Lower lobe of right lung (tissue), 2 donors: ENCODE measurements at regions not wholly inside any gene's neighbourhood (a gene's known extent, or its start where the extent isn't known, plus 50 kb on each side); places are given as distances from the start of the nearest gene placed in this dataset.
"Not testable (repeated sequence)": the region's sequence is repeated elsewhere in the genome, so short reads cannot be mapped to it uniquely, and the experiment has no call there.

ENCODE experiments used
- ATAC-seq, 2 donors: fragments of 200-7000 bp; cut with Tn5 transposase; one replicate each; pipeline ENCODE4 v1.9.1; 2020 to 2022; ENCODE audit warnings: mild to moderate bottlenecking in 2 of 2, moderate library complexity in 2 of 2
- DNase-seq: peaks from one replicate; pipeline ENCODE4 v3.0.0-alpha.2; 2020
- H3K27ac ChIP-seq: fragments of 200-600 bp; one replicate; pipeline ENCODE4 v1.8.0; 2022
- H3K27me3 ChIP-seq: fragments of 200-600 bp; one replicate; pipeline ENCODE4 v1.8.0; 2022; ENCODE audit warnings: low read depth
- H3K36me3 ChIP-seq: fragments of 200-600 bp; one replicate; pipeline ENCODE4 v1.8.0; 2022; ENCODE audit warnings: mild to moderate bottlenecking
- H3K4me1 ChIP-seq: fragments of 200-600 bp; one replicate; pipeline ENCODE4 v1.8.0; 2022
- H3K4me3 ChIP-seq: fragments of 200-600 bp; one replicate; pipeline ENCODE4 v1.8.0; 2022; ENCODE audit warnings: mild to moderate bottlenecking
- H3K9me3 ChIP-seq: fragments of 200-600 bp; one replicate; pipeline ENCODE4 v1.8.0; 2022
- intact Hi-C: fragments of 100-400 bp; cut with DNase I; formaldehyde crosslinking; loops from one replicate; pipeline ENCODE4 v1.11.0; 2022
- TF ChIP-seq, protein P1 (sequence below): fragments of 200-600 bp; IDR thresholded peaks from one replicate; pipeline ENCODE4 v1.8.0; 2022; ENCODE audit warnings: antibody characterized with exemption, mild to moderate bottlenecking
- donor health status: DM: no; HTN: yes; CAD: no; lungs with severe emphysema.

DNA sequence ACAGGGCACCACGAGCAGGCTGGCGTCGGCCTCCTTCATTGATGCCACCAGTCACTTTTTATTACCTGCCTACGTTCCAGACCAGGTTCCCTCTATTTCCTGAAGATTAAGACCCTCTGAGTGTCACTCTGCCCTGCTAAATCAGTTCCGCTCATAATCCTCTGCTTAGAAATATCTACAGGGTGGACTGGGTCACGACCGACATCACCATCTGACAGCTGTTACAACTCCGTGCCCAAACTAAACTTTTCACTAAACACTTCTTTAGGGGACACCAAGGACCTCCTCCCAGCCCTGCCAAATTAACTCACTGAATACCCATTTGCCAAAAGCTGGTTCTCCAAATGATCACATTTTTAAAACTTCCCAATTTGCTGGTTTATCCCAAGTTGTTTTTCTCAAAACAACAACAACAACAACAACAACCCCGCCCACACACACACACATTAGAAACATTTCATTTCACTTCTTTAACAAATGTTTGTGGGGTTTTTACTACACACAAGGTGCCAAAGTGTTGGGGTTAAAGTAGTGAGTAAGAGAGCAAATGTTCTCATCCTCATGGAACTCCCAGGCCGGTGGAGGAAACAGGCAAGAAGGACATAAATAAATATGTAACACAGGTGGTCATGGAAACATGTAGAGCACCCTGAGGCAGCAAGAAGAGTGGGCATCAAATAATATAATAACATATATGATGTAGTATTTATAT is 72.0 kb upstream of the PEG3 start:
- H3K4me3 ChIP-seq = no peak overlapping the region
- no peaks in the 10 kb centered on the region for H3K36me3 ChIP-seq
- H3K4me1 ChIP-seq = no peaks in the 10 kb centered on the region
- H3K9me3 ChIP-seq = peaks cover 7% of the 10 kb centered on the region
- intact Hi-C loops = no loop called here
- no peak overlapping the region for H3K27ac ChIP-seq
- TF ChIP-seq, protein P1, sequence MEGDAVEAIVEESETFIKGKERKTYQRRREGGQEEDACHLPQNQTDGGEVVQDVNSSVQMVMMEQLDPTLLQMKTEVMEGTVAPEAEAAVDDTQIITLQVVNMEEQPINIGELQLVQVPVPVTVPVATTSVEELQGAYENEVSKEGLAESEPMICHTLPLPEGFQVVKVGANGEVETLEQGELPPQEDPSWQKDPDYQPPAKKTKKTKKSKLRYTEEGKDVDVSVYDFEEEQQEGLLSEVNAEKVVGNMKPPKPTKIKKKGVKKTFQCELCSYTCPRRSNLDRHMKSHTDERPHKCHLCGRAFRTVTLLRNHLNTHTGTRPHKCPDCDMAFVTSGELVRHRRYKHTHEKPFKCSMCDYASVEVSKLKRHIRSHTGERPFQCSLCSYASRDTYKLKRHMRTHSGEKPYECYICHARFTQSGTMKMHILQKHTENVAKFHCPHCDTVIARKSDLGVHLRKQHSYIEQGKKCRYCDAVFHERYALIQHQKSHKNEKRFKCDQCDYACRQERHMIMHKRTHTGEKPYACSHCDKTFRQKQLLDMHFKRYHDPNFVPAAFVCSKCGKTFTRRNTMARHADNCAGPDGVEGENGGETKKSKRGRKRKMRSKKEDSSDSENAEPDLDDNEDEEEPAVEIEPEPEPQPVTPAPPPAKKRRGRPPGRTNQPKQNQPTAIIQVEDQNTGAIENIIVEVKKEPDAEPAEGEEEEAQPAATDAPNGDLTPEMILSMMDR = no peak
- peaks cover 4% of the 10 kb centered on the region for H3K27me3 ChIP-seq
- ATAC-seq = no peak
- DNase-seq = no peak

DNA sequence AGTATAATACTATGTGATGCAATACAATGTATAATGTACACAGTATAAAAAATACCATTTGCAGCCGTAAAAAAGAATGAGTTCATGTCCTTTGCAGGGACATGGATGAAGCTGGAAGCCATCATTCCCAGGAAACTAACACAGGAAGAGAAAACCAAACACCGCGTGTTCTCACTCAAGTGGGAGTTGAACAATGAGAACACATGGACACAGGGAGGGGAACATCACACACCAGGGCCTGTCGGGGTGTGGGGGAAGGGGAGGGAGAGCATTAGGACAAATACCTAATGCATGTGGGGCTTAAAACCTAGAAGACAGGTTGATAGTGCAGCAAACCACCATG is 72.6 kb upstream of the PEG3 start:
- not testable (repeated sequence) for DNase-seq, ATAC-seq

DNA sequence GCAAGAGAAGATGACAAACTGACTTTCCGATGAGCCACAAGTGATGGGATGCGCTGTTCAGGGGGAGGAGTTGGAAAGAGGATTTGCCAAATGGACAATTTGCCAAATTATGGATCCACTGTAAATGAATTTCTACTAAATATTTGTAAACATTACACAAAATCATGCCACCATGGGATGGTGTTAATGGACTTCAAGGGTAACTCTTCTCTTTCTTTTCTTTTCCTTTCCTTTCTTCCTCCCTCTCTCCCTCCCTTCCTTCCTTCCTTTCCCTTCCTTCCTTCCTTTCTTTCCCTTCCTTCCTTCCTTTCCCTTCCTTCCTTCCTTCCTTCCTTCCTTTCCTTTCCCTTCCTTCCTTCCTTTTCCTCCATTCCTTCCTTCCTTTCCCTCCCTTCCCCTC is 76.0 kb upstream of the PEG3 start:
- Histone ChIP-seq H3K27me3 (peaks cover 4% of the 10 kb centered on the region), H3K36me3 (no peaks in the 10 kb centered on the region), H3K4me1 (no peaks in the 10 kb centered on the region), H3K4me3 (no peak overlapping the region), H3K9me3 (peaks cover 3% of the 10 kb centered on the region), H3K27ac (no peak overlapping the region)
- TF ChIP-seq, protein P1 = no peak
- DNase-seq (no peak), ATAC-seq (no peak)
- intact Hi-C loops = no loop called here

More for the DNA sequence above, 72.6 kb upstream of the PEG3 start:
- H3K36me3 ChIP-seq, H3K9me3 ChIP-seq, H3K4me3 ChIP-seq, H3K27ac ChIP-seq, intact Hi-C loops, H3K4me1 ChIP-seq, H3K27me3 ChIP-seq: not testable (repeated sequence)

DNA sequence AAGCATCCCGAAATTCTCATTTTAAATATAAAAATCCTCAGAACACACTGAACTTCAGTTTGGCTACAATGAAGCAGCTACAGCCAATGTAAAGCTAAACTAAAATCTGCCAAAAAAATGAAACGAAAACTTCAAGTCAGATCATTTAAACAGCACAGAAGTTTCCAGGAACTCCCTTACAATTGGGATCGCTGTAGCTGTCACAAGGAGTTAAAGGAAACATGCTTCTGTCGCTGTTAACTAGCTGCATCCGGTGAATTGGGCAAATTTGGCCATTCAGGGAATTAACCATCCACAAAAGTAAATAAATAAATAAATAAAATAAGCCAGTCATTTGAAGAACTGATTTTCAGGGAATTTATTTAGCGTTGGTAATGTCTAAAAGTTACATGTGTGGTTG is 77.0 kb upstream of the PEG3 start:
- ATAC-seq (no peak), DNase-seq (no peak)
- no peak overlapping the region for H3K4me3 ChIP-seq
- H3K27me3 ChIP-seq = peaks cover 4% of the 10 kb centered on the region
- H3K36me3 ChIP-seq = no peaks in the 10 kb centered on the region
- H3K9me3 ChIP-seq = peaks cover 3% of the 10 kb centered on the region
- H3K4me1 ChIP-seq = no peaks in the 10 kb centered on the region
- H3K27ac ChIP-seq = no peak overlapping the region
- intact Hi-C loops = no loop called here
- TF ChIP-seq, protein P1 = no peak

DNA sequence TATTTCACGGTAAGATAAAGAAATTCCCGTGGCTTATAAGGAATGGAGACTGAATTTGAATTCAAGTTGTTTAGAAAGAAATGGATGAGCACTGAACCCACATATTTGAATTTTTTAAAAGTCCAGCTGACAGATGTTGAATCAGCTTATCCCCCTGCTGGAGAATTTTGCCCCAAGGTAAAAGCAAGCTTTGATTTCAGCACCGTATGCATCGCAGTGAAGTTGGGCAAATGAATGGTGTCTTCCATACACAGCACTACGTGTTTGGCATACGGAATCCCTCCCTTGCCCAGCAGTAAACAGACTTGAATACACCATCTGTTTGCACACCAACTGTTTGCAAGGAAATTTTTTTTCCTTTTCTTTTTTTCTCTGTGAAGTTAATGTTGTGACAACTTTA is 77.5 kb upstream of the PEG3 start:
- ATAC-seq (no peak), DNase-seq (no peak)
- H3K27me3 ChIP-seq = peaks cover 4% of the 10 kb centered on the region
- H3K4me1 ChIP-seq = no peaks in the 10 kb centered on the region
- H3K9me3 ChIP-seq = peaks cover 3% of the 10 kb centered on the region
- no peak overlapping the region for H3K27ac ChIP-seq
- intact Hi-C loops = no loop called here
- TF ChIP-seq, protein P1 = no peak
- no peak overlapping the region for H3K4me3 ChIP-seq
- no peaks in the 10 kb centered on the region for H3K36me3 ChIP-seq

DNA sequence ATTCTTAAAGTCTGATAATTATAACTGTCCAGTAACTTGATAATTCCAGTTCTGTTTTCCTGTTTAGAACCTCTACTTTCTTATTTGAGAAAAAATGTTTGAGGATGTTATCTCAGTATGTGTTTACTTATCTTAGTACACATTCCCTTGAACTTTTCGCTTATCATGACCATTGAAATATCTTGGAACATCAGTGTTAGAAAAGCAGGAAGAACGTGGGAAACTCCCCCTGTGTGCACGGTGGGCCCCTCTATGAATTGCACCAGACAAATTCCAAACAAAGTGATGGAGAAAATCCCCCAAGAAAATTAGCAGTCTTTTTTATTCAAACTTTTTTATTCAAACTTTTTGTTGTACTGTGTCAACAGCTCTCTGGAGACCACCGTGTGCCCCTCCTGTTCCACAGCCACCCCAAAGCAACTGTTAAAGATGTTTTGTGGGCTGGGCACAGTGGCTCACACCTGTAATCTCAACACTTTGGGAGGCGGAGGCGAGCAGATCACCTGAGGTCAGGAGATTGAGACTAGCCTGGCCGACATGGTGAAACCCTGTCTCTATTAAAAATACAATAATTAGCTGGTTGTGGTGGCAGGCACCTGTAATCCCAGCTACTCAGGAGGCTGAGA is 78.3 kb upstream of the PEG3 start:
- H3K4me1 ChIP-seq = no peaks in the 10 kb centered on the region
- H3K4me3 ChIP-seq = no peak overlapping the region
- DNase-seq (no peak), ATAC-seq (no peak)
- peaks cover 8% of the 10 kb centered on the region for H3K9me3 ChIP-seq
- H3K27me3 ChIP-seq = peaks cover under 1% of the 10 kb centered on the region
- TF ChIP-seq, protein P1 = no peak
- no peaks in the 10 kb centered on the region for H3K36me3 ChIP-seq
- intact Hi-C loops = no loop called here
- no peak overlapping the region for H3K27ac ChIP-seq
